GM13976 (cell line): ENCODE measurements at regions not wholly inside any gene's neighbourhood (a gene's known extent, or its start where the extent isn't known, plus 50 kb on each side); places are given as distances from the start of the nearest gene placed in this dataset.

ENCODE experiments used
- DNase-seq: peaks from one replicate; pipeline ENCODE4 v3.0.0; 2012; ENCODE audit warnings: low spot score
- in situ Hi-C: fragments of 300-500 bp; cut with MboI; formaldehyde crosslinking; loops from one replicate; pipeline ENCODE4 v1.12.0; 2022; ENCODE audit warnings: low sequenced_read_pairs, mixed read lengths, inconsistent platforms; ENCODE audit not compliant: unreplicated experiment
- TF ChIP-seq, protein P1 (sequence below): IDR thresholded peaks from 2 replicates; pipeline ENCODE4 v1.5.1; 2012; ENCODE audit warnings: borderline replicate concordance, mild to moderate bottlenecking; ENCODE audit not compliant: insufficient read depth; ENCODE audit errors: extremely low read depth, missing control alignments, control extremely low read depth

- in situ Hi-C loops, result loop anchor here (5.0 to 10.0 kb wide), 2 partner anchors 52 to 170 kb away; no protein-coding TSS in a partner anchor
- TF ChIP-seq, protein P1, sequence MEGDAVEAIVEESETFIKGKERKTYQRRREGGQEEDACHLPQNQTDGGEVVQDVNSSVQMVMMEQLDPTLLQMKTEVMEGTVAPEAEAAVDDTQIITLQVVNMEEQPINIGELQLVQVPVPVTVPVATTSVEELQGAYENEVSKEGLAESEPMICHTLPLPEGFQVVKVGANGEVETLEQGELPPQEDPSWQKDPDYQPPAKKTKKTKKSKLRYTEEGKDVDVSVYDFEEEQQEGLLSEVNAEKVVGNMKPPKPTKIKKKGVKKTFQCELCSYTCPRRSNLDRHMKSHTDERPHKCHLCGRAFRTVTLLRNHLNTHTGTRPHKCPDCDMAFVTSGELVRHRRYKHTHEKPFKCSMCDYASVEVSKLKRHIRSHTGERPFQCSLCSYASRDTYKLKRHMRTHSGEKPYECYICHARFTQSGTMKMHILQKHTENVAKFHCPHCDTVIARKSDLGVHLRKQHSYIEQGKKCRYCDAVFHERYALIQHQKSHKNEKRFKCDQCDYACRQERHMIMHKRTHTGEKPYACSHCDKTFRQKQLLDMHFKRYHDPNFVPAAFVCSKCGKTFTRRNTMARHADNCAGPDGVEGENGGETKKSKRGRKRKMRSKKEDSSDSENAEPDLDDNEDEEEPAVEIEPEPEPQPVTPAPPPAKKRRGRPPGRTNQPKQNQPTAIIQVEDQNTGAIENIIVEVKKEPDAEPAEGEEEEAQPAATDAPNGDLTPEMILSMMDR, result peak; percentile 99
- DNase-seq, result peak; percentile 83
Observed at GRCh38 chr13:99436686-99437416, 64.4 kb upstream of the TM9SF2 start.

- in situ Hi-C loops, result loop anchor here (5.0 to 10.0 kb wide), 2 partner anchors 54 to 172 kb away; no protein-coding TSS in a partner anchor
- no peak for DNase-seq
- TF ChIP-seq, protein P1, result no peak
Observed at GRCh38 chr13:99439048-99439447, 62.2 kb upstream of the TM9SF2 start.

GRCh38 chr13:99439850-99440604, 61.2 kb upstream of the TM9SF2 start:
- TF ChIP-seq, protein P1, result no peak
- no peak for DNase-seq
- in situ Hi-C loops, result loop anchor here (5.0 to 10.0 kb wide), 2 partner anchors 55 to 173 kb away; no protein-coding TSS in a partner anchor

GRCh38 chr13:99442273-99442895, 58.9 kb upstream of the TM9SF2 start:
- peak; percentile 59 for DNase-seq
- in situ Hi-C loops, result no loop called here
- TF ChIP-seq, protein P1, result peak; percentile 79

DNA sequence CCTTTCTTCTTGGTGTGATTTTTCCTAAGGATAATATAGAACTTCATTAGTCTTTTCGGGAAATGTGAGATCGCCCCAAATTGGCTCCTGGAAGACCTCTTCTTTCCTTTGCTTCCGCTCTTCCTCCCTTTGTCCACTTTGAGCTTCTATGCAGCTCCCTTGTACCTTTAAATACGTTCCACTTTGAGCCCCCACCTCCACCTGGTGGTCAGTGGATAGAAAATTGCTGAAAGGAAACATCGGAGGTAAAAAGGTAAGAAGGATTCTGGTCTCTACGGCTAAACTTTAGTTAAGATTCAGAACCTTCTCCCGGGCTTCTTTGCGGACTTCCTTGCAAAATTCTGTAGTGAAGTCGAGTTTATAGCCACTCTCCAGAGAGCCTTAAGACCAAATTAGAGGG, 55.0 kb upstream of the TM9SF2 start:
- in situ Hi-C loops, result no loop called here
- no peak for DNase-seq

DNA sequence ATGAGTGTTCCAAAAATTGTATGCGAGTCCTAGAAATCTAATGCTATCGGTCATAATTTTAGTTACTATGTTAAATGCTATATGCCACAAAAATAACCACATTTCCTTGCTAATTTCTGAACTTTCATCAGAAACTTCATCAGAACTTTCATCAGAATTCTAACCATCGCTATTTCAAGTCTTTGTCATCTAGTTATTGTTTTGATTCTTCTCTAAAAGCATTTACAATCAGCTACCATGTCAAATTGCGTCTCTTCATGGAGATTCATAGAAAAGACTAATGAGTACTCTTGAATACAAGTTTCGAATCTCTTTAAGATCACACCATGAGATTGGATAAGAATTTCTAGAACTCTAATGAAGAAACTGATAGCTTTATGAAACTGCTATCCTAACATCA, 52.7 kb upstream of the TM9SF2 start:
- no peak for DNase-seq
- in situ Hi-C loops, result no loop called here
- TF ChIP-seq, protein P1, result no peak

More for the DNA sequence above, 55.0 kb upstream of the TM9SF2 start:
- TF ChIP-seq, protein P1, result no peak
